Ishikawa (cell line): ENCODE measurements at regions not wholly inside any gene's neighbourhood (a gene's known extent, or its start where the extent isn't known, plus 50 kb on each side); places are given as distances from the start of the nearest gene placed in this dataset.

Experiments used
- MAX ChIP-seq: IDR thresholded peaks from 2 replicates; pipeline ENCODE4 v1.6.1; 2012
- NFIC ChIP-seq: IDR thresholded peaks from 2 replicates; pipeline ENCODE4 v1.6.1; 2012
- RAD21 ChIP-seq: IDR thresholded peaks from 2 replicates; pipeline ENCODE4 v1.6.1; 2012; ENCODE audit warnings: low read depth
- REST ChIP-seq: IDR thresholded peaks from 2 replicates; pipeline ENCODE4 v1.6.1; 2012; ENCODE audit warnings: low read depth, mild to moderate bottlenecking
- YY1 ChIP-seq: IDR thresholded peaks from 2 replicates; pipeline ENCODE4 v1.6.1; 2012; ENCODE audit warnings: low read depth

GRCh38 chr13:107531180-107531579 lies 684.2 kb downstream of the LIG4 start:
- TF ChIP-seq RAD21 = no peak
- no peak for TF ChIP-seq YY1
- no peak for TF ChIP-seq NFIC
- TF ChIP-seq MAX = no peak
- no peak for TF ChIP-seq REST
